ENCODE measurements at regions not wholly inside any gene's neighbourhood (a gene's known extent, or its start where the extent isn't known, plus 50 kb on each side); places are given as distances from the start of the nearest gene placed in this dataset.

DNA sequence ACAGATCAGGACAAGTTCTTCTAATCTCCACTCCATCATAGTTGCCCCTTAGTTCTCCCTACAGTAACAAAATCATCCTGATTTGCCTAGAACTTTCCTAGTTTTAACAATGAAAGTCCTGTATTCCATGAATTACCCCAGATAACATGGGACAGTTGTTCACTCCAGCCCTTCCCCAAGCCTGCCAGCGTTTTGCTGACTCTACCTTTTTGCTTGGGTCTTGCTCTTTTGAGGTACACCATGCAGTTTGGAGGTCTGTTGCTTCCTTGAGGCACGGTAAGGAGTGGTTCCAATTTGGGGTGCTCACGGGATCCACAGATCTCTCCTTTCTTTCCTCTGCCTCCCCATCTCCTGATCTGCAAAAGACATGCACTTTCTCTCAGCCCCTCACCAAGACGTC, 61.6 kb upstream of the DYRK2 start:
- no peak for DNase-seq (ENCODE audit: low read depth in 2 of 2)

DNA sequence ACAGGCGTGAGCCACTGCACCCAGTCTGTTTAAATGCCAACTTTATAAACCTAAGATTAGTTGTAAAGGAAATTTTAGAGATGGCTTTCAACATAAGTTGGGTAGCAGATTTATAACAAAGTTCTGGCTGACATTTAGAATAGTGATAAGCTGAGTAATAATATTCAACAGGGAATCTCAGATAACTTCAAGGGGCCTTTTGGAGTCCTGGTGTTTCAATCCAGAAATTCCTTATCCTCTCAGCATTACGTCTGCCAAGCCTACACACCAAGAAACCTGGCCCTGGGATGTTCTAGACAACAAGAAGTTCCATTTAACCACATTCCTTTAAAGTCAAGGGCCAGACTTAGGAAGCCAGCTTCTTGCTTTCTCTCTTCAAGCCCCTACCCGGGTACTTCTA, 59.5 kb upstream of the DYRK2 start:
- no peak for DNase-seq (ENCODE audit: low read depth in 2 of 2)

- DNase-seq (ENCODE audit: low read depth in 2 of 2) = no peak
These were observed 58.3 kb upstream of the DYRK2 start for GRCh38 chr12:67590149-67590790.

- DNase-seq (ENCODE audit: low read depth in 2 of 2) = no peak
These were observed 56.1 kb upstream of the DYRK2 start for GRCh38 chr12:67592228-67593011.

GRCh38 chr12:67593041-67593440, 55.5 kb upstream of the DYRK2 start:
- no peak for DNase-seq (ENCODE audit: low read depth in 2 of 2)

DNA sequence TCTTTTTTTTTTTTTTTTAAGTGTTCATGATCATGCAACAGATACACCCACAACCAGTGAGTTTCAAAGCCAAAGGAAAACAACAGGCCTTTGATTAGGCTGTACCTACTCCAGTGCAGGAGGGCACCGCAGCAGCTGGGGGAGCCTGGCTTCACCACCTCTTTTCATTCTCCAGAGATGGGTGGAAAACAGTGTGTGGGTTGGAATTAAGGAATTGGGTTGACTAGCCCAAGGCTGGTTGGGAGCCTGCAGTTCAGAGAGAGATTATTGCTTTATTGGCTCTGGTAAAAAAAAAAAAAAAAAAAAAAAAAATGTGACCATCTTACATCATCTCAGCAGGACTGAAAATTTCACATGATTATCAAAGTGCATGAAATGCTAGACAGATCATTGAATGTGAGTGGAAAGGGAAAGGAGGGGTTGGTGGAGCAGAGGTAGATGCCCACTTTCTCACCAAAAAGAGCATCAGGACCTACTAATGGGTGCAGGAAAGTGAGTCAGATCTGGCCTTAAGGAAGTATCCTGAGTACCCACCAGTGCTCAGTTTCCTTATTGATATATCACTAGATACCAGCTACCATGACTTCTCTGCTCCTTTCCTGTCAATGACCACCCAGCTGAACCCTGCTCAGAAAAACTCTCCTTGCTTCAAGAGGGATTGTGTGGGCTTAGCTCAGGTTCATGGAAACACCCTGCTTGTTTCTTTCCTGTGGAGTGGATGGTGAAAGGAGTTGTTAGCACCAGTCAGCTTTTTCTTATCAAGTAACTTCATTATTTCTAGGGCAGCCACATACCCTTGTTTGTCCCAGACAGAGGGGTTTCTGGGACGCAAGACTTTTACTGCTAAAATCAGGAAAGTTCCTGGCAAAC, 54.8 kb upstream of the DYRK2 start:
- no peak for DNase-seq (ENCODE audit: low read depth in 2 of 2)

GRCh38 chr12:67594888-67595287, 53.7 kb upstream of the DYRK2 start:
- no peak for DNase-seq (ENCODE audit: low read depth in 2 of 2)

- DNase-seq (ENCODE audit: low read depth in 2 of 2) = no peak
These were observed 53.2 kb upstream of the DYRK2 start for GRCh38 chr12:67595365-67595764.

DNA sequence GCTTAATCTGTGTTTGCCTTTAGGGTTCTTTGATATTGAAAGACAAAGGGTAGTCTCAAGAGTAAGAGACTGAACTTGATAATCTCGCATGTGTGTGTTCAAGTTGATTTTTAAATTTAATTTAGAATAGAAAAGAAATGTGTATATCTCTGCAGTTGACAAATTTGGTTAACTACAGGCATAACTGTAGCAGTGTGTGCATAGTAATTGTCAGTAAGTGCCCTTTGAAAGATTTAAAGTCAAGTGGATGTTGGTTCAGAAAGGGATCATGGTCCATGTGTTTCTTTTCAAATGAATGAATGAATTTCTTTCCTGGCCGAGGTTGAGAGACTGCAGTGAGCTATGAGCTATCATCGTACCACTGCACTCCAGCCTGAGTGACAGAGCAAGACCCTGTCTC, 49.9 kb upstream of the DYRK2 start:
- DNase-seq (ENCODE audit: low read depth in 2 of 2) = no peak
